ENCODE measurements at regions not wholly inside any gene's neighbourhood (a gene's known extent, or its start where the extent isn't known, plus 50 kb on each side); places are given as distances from the start of the nearest gene placed in this dataset.
A peak's percentile ranks its signal among the peaks of the same experiment; 100 is the strongest.
"Not testable (repeated sequence)": the region's sequence is repeated elsewhere in the genome, so short reads cannot be mapped to it uniquely, and the experiment has no call there.

DNA sequence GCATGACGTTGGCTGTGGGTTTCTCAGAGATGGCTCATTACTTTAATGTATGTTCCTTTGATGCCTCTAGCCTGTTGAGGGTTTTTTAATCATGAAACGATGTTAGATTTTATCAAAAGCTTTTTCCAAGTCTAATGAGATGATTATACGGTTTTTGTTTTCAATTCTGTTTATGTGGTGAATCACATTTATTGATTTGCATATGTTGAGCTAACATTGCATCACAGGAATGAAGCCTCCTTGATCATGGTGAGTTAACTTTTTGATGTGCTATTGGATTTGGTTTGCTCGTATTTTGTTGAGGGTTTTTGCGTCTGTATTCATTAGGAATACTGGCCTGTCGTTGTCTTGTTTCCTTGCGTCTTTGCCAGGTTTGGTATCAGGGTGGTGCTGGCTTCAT, 52.3 kb upstream of the PTPN12 start:
- no peak overlapping the region for H3K4me3 Mint-ChIP-seq
- ATAC-seq (no peak), DNase-seq (no peak)
- H3K27me3 Mint-ChIP-seq = peaks cover 1 to 10% (median 4%) of the 10 kb centered on the region in 5 donors
- peaks cover 5 to 11% (median 8%) of the 10 kb centered on the region in 4 donors for H3K4me1 Mint-ChIP-seq
- no peaks in the 10 kb centered on the region for H3K9me3 Mint-ChIP-seq
- POLR2A ChIA-PET = no interaction called here
- H3K36me3 Mint-ChIP-seq = no peaks in the 10 kb centered on the region
- peak overlapping the region in 1 of 10 donors; percentile 55 for H3K27ac Mint-ChIP-seq

DNA sequence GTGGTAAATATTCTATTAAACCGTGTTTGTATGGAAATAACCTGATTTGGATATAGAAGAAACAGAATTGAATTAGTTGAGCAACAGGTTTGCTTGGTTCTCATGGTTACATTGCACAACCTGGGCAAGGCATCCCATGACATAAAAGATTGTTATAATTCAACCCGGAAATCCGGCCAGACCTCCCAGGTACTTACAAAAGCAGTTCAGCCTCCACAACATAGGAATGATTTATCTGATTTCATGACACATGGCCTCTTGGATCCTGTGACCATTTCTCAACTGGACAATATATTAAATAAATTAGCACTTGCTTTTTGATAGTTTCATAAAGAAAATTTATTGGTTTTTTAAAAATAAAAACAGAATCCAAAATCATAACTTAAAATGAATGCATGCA, 55.1 kb upstream of the PTPN12 start:
- Mint-ChIP-seq H3K36me3 (no peaks in the 10 kb centered on the region), H3K27ac (peak overlapping the region in 1 of 10 donors; percentile 2), H3K27me3 (peaks cover 0 to 5% (median 0%) of the 10 kb centered on the region in 5 donors), H3K9me3 (no peaks in the 10 kb centered on the region), H3K4me3 (no peak overlapping the region), H3K4me1 (peaks cover 5 to 11% (median 8%) of the 10 kb centered on the region in 4 donors)
- POLR2A ChIA-PET = no interaction called here
- DNase-seq (no peak), ATAC-seq (no peak)

DNA sequence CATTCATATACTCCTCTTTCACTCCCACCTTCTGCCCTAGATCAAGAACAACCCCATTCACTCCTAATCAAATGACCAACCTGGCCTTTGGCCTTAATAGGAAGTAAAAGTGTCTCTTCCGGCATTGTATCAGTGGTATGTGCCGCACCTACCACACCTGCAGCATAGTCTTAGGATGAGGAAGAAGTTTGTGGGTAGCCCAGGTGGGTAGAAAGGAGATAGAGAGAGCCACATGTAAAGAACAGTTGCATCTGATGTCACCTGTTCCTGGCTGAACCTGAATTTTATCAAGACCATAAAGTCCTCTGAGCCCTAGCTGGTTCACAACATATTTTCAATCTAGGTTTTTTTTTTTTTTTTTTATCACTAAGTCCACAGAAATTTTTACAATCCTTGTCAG, 55.5 kb upstream of the PTPN12 start:
- H3K9me3 Mint-ChIP-seq = no peaks in the 10 kb centered on the region
- H3K4me3 Mint-ChIP-seq = peak overlapping the region in 4 of 10 donors; percentile 1 to 33 (median 13)
- peak; percentile 50 to 91 for ATAC-seq
- DNase-seq = peak in 5 of 10 donors; percentile 0 to 39 (median 17)
- POLR2A ChIA-PET = no interaction called here
- peaks cover 5 to 11% (median 8%) of the 10 kb centered on the region in 4 donors for H3K4me1 Mint-ChIP-seq
- H3K36me3 Mint-ChIP-seq = no peaks in the 10 kb centered on the region
- peak overlapping the region in 5 of 10 donors; percentile 2 to 81 (median 26) for H3K27ac Mint-ChIP-seq
- peaks cover 0 to 5% (median 0%) of the 10 kb centered on the region in 5 donors for H3K27me3 Mint-ChIP-seq

DNA sequence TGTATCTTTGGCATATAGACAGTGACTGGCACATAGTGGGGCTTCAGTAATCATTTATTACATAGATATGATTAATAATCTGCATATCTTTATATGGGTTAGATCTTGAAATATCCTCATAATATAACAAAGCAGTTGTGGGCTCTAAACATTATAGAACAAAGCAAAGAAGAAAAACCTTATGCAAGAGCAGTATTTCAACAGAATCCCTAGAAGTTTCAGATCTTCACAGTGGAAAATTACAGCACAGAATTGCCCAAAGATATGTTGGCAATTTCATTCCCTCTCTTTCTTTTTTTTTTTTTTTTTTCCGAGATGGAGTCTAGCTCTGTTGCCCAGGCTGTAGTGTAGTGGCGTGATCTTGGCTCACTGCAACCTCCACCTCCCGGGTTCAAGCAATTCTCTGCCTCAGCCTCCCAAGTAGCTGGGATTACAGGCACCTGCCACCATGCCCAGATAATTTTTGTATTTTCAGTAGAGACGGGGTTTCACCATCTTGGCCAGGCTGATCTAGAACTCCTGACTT, 56.9 kb upstream of the PTPN12 start:
- H3K4me1 Mint-ChIP-seq = peaks cover 5 to 11% (median 8%) of the 10 kb centered on the region in 4 donors
- H3K9me3 Mint-ChIP-seq, DNase-seq, H3K36me3 Mint-ChIP-seq, H3K27ac Mint-ChIP-seq, H3K27me3 Mint-ChIP-seq, ATAC-seq, H3K4me3 Mint-ChIP-seq, POLR2A ChIA-PET: not testable (repeated sequence)

- DNase-seq = no peak
- Mint-ChIP-seq H3K9me3 (no peaks in the 10 kb centered on the region), H3K27ac (no peak overlapping the region), H3K27me3 (peaks cover 0 to 1% (median 0%) of the 10 kb centered on the region in 5 donors), H3K36me3 (no peaks in the 10 kb centered on the region), H3K4me3 (no peak overlapping the region), H3K4me1 (peaks cover 5 to 11% (median 9%) of the 10 kb centered on the region in 4 donors)
- POLR2A ChIA-PET = no interaction called here
- ATAC-seq = no peak
Observed at GRCh38 chr7:77479536-77480088, 57.5 kb upstream of the PTPN12 start.

- Mint-ChIP-seq H3K9me3 (no peaks in the 10 kb centered on the region), H3K36me3 (no peaks in the 10 kb centered on the region), H3K27me3 (peaks cover 0 to 1% (median 0%) of the 10 kb centered on the region in 5 donors), H3K4me3 (no peak overlapping the region), H3K27ac (no peak overlapping the region), H3K4me1 (peaks cover 5 to 7% (median 7%) of the 10 kb centered on the region in 4 donors)
- no peak for ATAC-seq
- DNase-seq = no peak
- POLR2A ChIA-PET = no interaction called here
Observed at GRCh38 chr7:77476871-77477270, 60.2 kb upstream of the PTPN12 start.

DNA sequence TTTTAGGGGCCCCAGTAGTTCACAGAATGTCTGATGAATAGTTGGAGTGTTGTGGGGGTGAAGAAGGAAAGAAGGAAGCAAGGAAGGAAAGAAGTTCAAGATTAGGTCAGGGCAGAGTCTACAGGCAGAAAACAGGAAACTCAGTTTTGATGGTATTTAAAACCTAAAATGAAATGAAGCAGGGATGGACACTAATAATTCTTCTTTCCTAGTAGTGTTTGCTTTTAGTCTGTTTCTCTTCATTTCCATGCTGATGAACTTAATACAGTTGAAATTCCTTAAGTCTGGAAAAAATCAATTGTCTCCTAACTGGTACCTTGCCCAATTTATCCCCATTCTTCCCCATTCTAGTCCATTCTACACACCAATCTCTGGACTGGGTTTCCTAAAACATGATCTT, 59.0 kb upstream of the GSAP start:
- ATAC-seq = no peak
- no peak overlapping the region for H3K27ac Mint-ChIP-seq
- POLR2A ChIA-PET = no interaction called here
- peaks cover 0 to 2% (median 0%) of the 10 kb centered on the region in 4 donors for H3K4me1 Mint-ChIP-seq
- H3K9me3 Mint-ChIP-seq = no peaks in the 10 kb centered on the region
- H3K27me3 Mint-ChIP-seq = peaks cover 0 to 1% (median 0%) of the 10 kb centered on the region in 5 donors
- H3K36me3 Mint-ChIP-seq = no peaks in the 10 kb centered on the region
- H3K4me3 Mint-ChIP-seq = no peak overlapping the region
- DNase-seq = no peak

DNA sequence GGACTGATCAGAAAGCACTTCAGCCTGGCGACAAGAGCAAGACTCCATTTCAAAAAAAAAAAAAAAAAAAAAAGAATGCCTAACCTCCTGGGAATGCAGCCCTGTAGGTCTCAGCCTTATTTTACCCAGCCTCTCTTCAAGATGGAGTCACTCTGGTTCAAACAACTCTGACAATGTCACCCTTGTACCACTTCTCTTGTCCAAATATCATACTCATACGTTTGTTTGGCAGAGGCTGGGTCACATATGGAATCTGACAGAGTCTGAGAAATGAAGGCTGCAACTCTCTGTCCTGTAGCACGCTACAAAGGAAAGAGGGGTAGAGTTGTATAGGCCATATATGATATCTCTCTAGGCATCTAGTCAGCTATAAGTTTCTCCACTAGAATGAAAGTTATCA, 58.6 kb upstream of the GSAP start:
- H3K4me1 Mint-ChIP-seq = peaks cover 0 to 2% (median 0%) of the 10 kb centered on the region in 4 donors
- no peak overlapping the region for H3K4me3 Mint-ChIP-seq
- ATAC-seq (no peak), DNase-seq (no peak)
- H3K36me3 Mint-ChIP-seq = peaks cover 0 to under 1% (median 0%) of the 10 kb centered on the region in 3 donors
- POLR2A ChIA-PET = no interaction called here
- H3K9me3 Mint-ChIP-seq = peaks cover 0 to 4% (median 0%) of the 10 kb centered on the region in 9 donors
- no peak overlapping the region for H3K27ac Mint-ChIP-seq
- H3K27me3 Mint-ChIP-seq = peaks cover 0 to 1% (median 0%) of the 10 kb centered on the region in 5 donors

GRCh38 chr7:77473229-77474005, 57.3 kb upstream of the GSAP start:
- DNase-seq = no peak
- Mint-ChIP-seq H3K27ac (no peak overlapping the region), H3K4me3 (no peak overlapping the region), H3K36me3 (peaks cover 0 to 9% (median 4%) of the 10 kb centered on the region in 3 donors), H3K27me3 (no peaks in the 10 kb centered on the region), H3K4me1 (peaks cover 0 to 2% (median 0%) of the 10 kb centered on the region in 4 donors), H3K9me3 (peaks cover 0 to 12% (median 3%) of the 10 kb centered on the region in 9 donors)
- ATAC-seq = no peak
- POLR2A ChIA-PET = no interaction called here

DNA sequence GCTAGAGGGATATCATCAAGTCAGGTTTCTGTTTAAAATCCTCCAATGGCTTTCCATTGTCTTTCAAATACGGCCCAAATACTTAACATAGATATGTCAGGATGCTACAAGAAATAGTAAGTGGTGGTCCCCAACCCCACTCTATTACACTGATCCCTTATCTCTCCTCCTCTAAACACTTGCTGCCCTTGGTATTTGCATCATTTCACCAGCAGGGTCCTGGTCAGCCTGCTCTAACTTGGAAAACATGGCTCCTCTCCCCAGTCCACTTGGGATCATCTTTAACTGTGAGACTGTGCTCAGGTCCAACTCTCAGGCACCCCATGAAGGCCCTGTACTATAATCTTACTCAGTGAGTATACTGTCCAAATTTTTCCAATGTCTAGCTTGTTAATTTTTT, 53.8 kb upstream of the GSAP start:
- peaks cover 0 to 12% (median 3%) of the 10 kb centered on the region in 9 donors for H3K9me3 Mint-ChIP-seq
- DNase-seq = no peak
- H3K27ac Mint-ChIP-seq = no peak overlapping the region
- no peaks in the 10 kb centered on the region for H3K27me3 Mint-ChIP-seq
- peaks cover 0 to 10% (median 0%) of the 10 kb centered on the region in 4 donors for H3K4me1 Mint-ChIP-seq
- no peak for ATAC-seq
- no peak overlapping the region for H3K4me3 Mint-ChIP-seq
- H3K36me3 Mint-ChIP-seq = peaks cover 0 to 9% (median 4%) of the 10 kb centered on the region in 3 donors
- POLR2A ChIA-PET = no interaction called here

DNA sequence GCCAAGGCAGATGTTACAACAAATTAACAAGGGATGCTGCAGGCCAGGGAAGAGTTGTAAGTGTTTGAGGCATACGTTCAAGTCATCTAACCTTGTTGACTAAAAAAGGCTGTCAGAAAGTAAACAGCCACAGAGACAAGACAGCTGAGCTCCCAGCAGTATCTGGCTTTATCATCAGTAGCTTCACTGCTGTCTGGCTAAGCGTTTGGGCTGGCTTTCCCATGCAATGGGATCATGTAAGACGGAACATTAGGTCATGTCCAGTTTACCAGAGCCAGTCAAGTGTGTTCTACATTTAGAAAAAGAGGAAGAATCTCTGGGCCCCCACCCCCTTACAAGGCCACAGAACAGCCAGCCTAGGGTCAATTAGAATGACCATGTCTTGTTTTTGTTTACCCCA, 51.3 kb upstream of the GSAP start:
- peak overlapping the region in 2 of 10 donors; percentile 11 to 48 for H3K27ac Mint-ChIP-seq
- ATAC-seq (no peak), DNase-seq (no peak)
- H3K27me3 Mint-ChIP-seq = no peaks in the 10 kb centered on the region
- peaks cover 0 to 9% (median 4%) of the 10 kb centered on the region in 3 donors for H3K36me3 Mint-ChIP-seq
- POLR2A ChIA-PET = no interaction called here
- peaks cover 0 to 12% (median 3%) of the 10 kb centered on the region in 9 donors for H3K9me3 Mint-ChIP-seq
- peaks cover 0 to 10% (median 1%) of the 10 kb centered on the region in 4 donors for H3K4me1 Mint-ChIP-seq
- H3K4me3 Mint-ChIP-seq = no peak overlapping the region

DNA sequence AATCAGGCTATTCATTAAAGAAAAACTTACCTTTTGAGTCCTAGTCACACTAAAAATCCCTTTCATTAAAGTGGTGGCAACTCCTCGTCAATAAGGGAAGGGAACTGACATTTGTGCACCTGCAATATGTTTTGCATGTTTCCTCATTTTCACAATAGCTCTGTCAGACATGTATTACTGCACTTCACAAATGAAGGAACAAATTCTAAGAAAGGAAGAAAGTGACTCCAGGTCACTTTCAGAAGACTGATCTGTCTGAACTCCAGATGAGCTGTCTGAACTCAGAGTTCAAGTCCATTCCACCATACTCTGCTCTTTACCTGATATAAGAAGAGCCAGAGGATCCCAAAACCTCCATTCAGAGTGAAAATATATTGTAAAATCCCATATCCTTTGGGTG, 50.3 kb upstream of the GSAP start:
- peaks cover 0 to 10% (median 1%) of the 10 kb centered on the region in 4 donors for H3K4me1 Mint-ChIP-seq
- ATAC-seq (no peak), DNase-seq (no peak)
- peaks cover 0 to 12% (median 3%) of the 10 kb centered on the region in 9 donors for H3K9me3 Mint-ChIP-seq
- H3K36me3 Mint-ChIP-seq = peaks cover 0 to 9% (median 4%) of the 10 kb centered on the region in 3 donors
- H3K4me3 Mint-ChIP-seq = no peak overlapping the region
- H3K27me3 Mint-ChIP-seq = no peaks in the 10 kb centered on the region
- POLR2A ChIA-PET = no interaction called here
- H3K27ac Mint-ChIP-seq = no peak overlapping the region
